ENCODE measurements at regions not wholly inside any gene's neighbourhood (a gene's known extent, or its start where the extent isn't known, plus 50 kb on each side); places are given as distances from the start of the nearest gene placed in this dataset.

GRCh38 chr1:87472716-87473115 is 144.0 kb downstream of the LMO4 start:
- H3K4me3 ChIP-seq (ENCODE audit: low read depth, low read length), result no peak overlapping the region
- H3K27me3 ChIP-seq (ENCODE audit: control insufficient read depth, insufficient read depth, low read length), result no peaks in the 10 kb centered on the region
- no peak overlapping the region for H3K27ac ChIP-seq (ENCODE audit: low read depth, low read length)
- no peaks in the 10 kb centered on the region for H3K9me3 ChIP-seq (ENCODE audit: control insufficient read depth, insufficient read depth, low read length)
- no peaks in the 10 kb centered on the region for H3K36me3 ChIP-seq (ENCODE audit: control insufficient read depth, insufficient read depth, low read length)
- no peak overlapping the region for H3K9ac ChIP-seq (ENCODE audit: low read depth, low read length)
- peaks cover 14% of the 10 kb centered on the region for H3K4me1 ChIP-seq (ENCODE audit: control insufficient read depth, insufficient read depth, low read length)

- no peak overlapping the region for H3K4me3 ChIP-seq (ENCODE audit: low read depth, low read length)
- no peak overlapping the region for H3K9ac ChIP-seq (ENCODE audit: low read depth, low read length)
- no peaks in the 10 kb centered on the region for H3K27me3 ChIP-seq (ENCODE audit: control insufficient read depth, insufficient read depth, low read length)
- H3K4me1 ChIP-seq (ENCODE audit: control insufficient read depth, insufficient read depth, low read length), result peaks cover 14% of the 10 kb centered on the region
- peak overlapping the region; percentile 45 for H3K27ac ChIP-seq (ENCODE audit: low read depth, low read length)
- no peaks in the 10 kb centered on the region for H3K36me3 ChIP-seq (ENCODE audit: control insufficient read depth, insufficient read depth, low read length)
- H3K9me3 ChIP-seq (ENCODE audit: control insufficient read depth, insufficient read depth, low read length), result no peaks in the 10 kb centered on the region
Observed at GRCh38 chr1:87473203-87473661, 144.6 kb downstream of the LMO4 start.

DNA sequence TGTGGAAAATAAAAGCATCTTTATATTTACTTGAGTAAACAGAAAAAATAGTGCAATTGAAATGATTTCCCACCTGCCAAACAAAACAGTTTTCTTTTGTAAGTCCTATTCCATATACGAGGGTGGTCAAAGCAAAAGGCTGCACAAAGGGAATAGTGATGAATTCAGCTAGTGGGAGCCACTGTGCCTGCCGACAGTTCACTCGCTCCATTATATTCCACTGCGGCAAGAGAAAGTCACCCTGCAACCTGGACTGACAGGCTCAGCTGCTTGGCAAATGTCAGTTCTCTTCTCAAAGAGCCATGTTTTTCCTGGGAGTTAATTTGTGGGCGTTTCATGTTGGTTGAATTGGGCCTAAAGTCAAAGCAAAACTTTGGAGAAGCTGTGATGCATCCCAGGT is 145.4 kb downstream of the LMO4 start:
- Histone ChIP-seq H3K4me1 (ENCODE audit: control insufficient read depth, insufficient read depth, low read length) (peaks cover 14% of the 10 kb centered on the region), H3K36me3 (ENCODE audit: control insufficient read depth, insufficient read depth, low read length) (no peaks in the 10 kb centered on the region), H3K27ac (ENCODE audit: low read depth, low read length) (no peak overlapping the region), H3K27me3 (ENCODE audit: control insufficient read depth, insufficient read depth, low read length) (no peaks in the 10 kb centered on the region), H3K9ac (ENCODE audit: low read depth, low read length) (no peak overlapping the region), H3K9me3 (ENCODE audit: control insufficient read depth, insufficient read depth, low read length) (no peaks in the 10 kb centered on the region), H3K4me3 (ENCODE audit: low read depth, low read length) (no peak overlapping the region)

DNA sequence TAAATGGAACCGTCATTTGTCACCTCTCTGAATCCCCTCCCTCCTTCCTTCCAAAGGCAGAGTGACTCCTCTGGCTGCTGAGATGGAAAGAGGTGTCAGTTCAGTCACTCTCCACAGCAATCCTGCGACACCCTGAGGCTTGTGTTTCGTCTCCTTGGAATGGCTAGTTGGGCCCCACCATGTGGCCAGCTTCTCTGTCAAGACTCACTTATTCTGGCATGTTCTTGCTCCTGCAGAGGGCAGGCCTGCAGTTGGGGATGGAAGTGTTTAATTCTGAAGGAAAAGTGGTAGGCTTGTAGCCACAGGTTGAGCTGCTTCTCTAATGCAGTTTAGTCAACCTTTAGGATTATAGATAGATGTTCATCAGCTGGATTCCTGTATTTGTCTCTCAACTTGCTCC is 149.6 kb downstream of the LMO4 start:
- Histone ChIP-seq H3K27ac (ENCODE audit: low read depth, low read length) (no peak overlapping the region), H3K36me3 (ENCODE audit: control insufficient read depth, insufficient read depth, low read length) (no peaks in the 10 kb centered on the region), H3K9ac (ENCODE audit: low read depth, low read length) (no peak overlapping the region), H3K27me3 (ENCODE audit: control insufficient read depth, insufficient read depth, low read length) (no peaks in the 10 kb centered on the region), H3K4me3 (ENCODE audit: low read depth, low read length) (no peak overlapping the region), H3K4me1 (ENCODE audit: control insufficient read depth, insufficient read depth, low read length) (peaks cover 5% of the 10 kb centered on the region), H3K9me3 (ENCODE audit: control insufficient read depth, insufficient read depth, low read length) (no peaks in the 10 kb centered on the region)

GRCh38 chr1:87495147-87495546 is 166.5 kb downstream of the LMO4 start:
- H3K27me3 ChIP-seq (ENCODE audit: control insufficient read depth, insufficient read depth, low read length), result no peaks in the 10 kb centered on the region
- no peaks in the 10 kb centered on the region for H3K4me1 ChIP-seq (ENCODE audit: control insufficient read depth, insufficient read depth, low read length)
- H3K9me3 ChIP-seq (ENCODE audit: control insufficient read depth, insufficient read depth, low read length), result no peaks in the 10 kb centered on the region
- no peak overlapping the region for H3K4me3 ChIP-seq (ENCODE audit: low read depth, low read length)
- no peak overlapping the region for H3K27ac ChIP-seq (ENCODE audit: low read depth, low read length)
- H3K36me3 ChIP-seq (ENCODE audit: control insufficient read depth, insufficient read depth, low read length), result no peaks in the 10 kb centered on the region
- no peak overlapping the region for H3K9ac ChIP-seq (ENCODE audit: low read depth, low read length)

DNA sequence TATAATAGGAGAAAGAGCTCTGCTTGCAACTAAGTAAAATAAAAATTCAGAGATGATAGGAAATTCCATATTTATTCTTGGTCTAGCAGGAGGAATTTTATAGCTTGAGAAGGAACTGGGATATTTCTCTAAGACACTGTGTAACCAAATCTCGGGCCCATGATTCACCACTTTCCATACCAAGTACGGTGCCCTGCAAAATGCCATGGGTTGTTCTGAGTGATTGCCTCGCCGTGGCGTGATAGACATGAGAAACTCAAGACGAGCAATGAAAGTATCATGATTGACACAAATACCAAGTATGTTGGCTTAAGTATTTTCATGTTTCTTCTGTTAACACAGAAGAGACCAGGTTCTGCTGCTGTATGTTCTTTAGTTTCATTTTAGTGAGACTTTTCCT is 167.2 kb downstream of the LMO4 start:
- no peaks in the 10 kb centered on the region for H3K36me3 ChIP-seq (ENCODE audit: control insufficient read depth, insufficient read depth, low read length)
- H3K27me3 ChIP-seq (ENCODE audit: control insufficient read depth, insufficient read depth, low read length), result no peaks in the 10 kb centered on the region
- H3K27ac ChIP-seq (ENCODE audit: low read depth, low read length), result no peak overlapping the region
- no peaks in the 10 kb centered on the region for H3K4me1 ChIP-seq (ENCODE audit: control insufficient read depth, insufficient read depth, low read length)
- H3K4me3 ChIP-seq (ENCODE audit: low read depth, low read length), result no peak overlapping the region
- no peaks in the 10 kb centered on the region for H3K9me3 ChIP-seq (ENCODE audit: control insufficient read depth, insufficient read depth, low read length)
- no peak overlapping the region for H3K9ac ChIP-seq (ENCODE audit: low read depth, low read length)

DNA sequence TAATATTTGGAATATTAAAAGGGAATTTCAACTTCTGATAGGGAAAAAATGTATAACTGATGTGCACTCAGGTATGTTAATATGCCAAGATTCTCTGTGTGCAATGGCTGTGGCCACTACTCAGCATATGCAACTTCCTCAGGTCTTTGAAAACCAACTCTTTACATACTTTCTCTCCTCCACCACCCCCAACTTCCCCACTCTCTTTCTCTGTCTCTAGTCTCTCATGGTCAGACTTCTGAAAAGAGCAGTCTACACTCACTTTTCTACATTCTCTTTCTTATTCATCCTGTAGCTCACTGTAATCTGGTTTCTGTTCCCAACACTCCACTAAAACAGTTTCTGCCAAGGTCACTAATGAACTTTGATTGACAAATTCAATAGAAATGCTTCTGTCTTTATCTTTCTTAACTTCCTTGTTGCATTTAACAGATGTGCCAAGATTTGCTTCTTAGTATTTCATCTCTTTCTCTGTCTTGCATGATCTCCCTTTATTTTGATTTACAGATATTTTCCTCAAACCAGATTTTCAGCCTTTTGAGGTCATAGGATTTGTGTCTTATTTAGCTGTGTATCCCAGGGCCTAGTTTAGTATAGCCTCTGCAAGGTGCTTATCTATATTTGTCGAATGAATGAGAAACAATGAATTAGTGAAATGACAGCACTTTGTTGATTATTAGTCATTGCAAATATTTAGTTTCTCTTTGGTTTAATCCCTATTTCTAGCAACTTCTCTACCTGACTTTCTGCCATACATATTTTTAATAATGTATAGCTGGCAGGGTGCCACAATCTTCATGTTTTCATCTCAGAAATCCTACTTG is 168.9 kb downstream of the LMO4 start:
- H3K9me3 ChIP-seq (ENCODE audit: control insufficient read depth, insufficient read depth, low read length), result no peaks in the 10 kb centered on the region
- no peaks in the 10 kb centered on the region for H3K36me3 ChIP-seq (ENCODE audit: control insufficient read depth, insufficient read depth, low read length)
- no peaks in the 10 kb centered on the region for H3K4me1 ChIP-seq (ENCODE audit: control insufficient read depth, insufficient read depth, low read length)
- no peak overlapping the region for H3K4me3 ChIP-seq (ENCODE audit: low read depth, low read length)
- no peaks in the 10 kb centered on the region for H3K27me3 ChIP-seq (ENCODE audit: control insufficient read depth, insufficient read depth, low read length)
- H3K9ac ChIP-seq (ENCODE audit: low read depth, low read length), result no peak overlapping the region
- no peak overlapping the region for H3K27ac ChIP-seq (ENCODE audit: low read depth, low read length)

DNA sequence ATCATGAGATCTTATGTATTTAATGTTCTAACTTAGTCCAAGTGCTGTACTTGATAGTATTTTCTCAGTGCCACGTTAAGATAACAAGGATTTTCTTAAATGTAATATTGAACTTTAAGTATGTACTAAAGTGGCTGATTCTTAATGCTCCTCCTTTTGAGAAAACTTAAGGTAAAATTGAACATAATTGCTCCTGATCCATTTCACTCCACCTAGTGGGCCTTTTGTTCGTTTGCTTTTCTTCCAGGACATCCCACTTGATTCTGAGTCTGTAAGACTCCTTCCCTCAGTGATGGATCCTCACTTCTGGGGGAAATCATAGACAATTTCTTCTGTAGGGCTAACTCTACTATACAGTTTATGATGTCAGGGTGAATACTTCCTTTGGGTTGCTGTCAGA is 173.1 kb downstream of the LMO4 start:
- H3K27me3 ChIP-seq (ENCODE audit: control insufficient read depth, insufficient read depth, low read length), result no peaks in the 10 kb centered on the region
- H3K36me3 ChIP-seq (ENCODE audit: control insufficient read depth, insufficient read depth, low read length), result no peaks in the 10 kb centered on the region
- no peak overlapping the region for H3K9ac ChIP-seq (ENCODE audit: low read depth, low read length)
- no peaks in the 10 kb centered on the region for H3K9me3 ChIP-seq (ENCODE audit: control insufficient read depth, insufficient read depth, low read length)
- H3K4me1 ChIP-seq (ENCODE audit: control insufficient read depth, insufficient read depth, low read length), result no peaks in the 10 kb centered on the region
- no peak overlapping the region for H3K4me3 ChIP-seq (ENCODE audit: low read depth, low read length)
- H3K27ac ChIP-seq (ENCODE audit: low read depth, low read length), result no peak overlapping the region

DNA sequence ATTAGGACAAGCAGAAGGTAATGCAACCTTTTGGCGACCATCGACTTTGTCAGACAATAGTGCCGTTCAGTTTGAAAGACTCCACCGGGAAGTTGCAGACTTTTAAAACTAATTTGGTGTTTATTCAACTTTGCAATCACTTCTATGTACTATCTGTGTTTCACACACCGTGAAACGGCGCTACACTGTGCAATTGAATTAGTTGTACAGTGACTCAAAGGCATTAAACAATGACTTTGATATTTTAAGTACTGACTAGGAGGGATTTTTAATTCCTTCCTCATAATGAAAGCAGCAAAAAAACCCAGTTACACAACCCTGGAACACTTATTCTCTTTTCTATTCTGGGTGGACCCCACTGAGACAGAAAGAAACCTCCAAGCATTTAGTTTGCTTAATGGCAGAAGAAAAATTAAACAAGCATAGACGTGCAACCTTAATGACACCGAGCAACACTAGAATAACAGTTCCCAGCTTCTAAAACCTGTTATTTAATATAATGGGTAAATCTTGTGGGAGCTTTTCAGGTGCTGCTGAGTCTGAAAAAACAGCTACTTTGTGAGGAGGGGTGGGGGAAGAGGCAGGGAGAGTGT is 176.8 kb downstream of the LMO4 start:
- Histone ChIP-seq H3K4me3 (ENCODE audit: low read depth, low read length) (no peak overlapping the region), H3K4me1 (ENCODE audit: control insufficient read depth, insufficient read depth, low read length) (no peaks in the 10 kb centered on the region), H3K9me3 (ENCODE audit: control insufficient read depth, insufficient read depth, low read length) (no peaks in the 10 kb centered on the region), H3K9ac (ENCODE audit: low read depth, low read length) (no peak overlapping the region), H3K27me3 (ENCODE audit: control insufficient read depth, insufficient read depth, low read length) (no peaks in the 10 kb centered on the region), H3K27ac (ENCODE audit: low read depth, low read length) (no peak overlapping the region), H3K36me3 (ENCODE audit: control insufficient read depth, insufficient read depth, low read length) (no peaks in the 10 kb centered on the region)

GRCh38 chr1:87506147-87506546 is 177.5 kb downstream of the LMO4 start:
- Histone ChIP-seq H3K27ac (ENCODE audit: low read depth, low read length) (no peak overlapping the region), H3K36me3 (ENCODE audit: control insufficient read depth, insufficient read depth, low read length) (no peaks in the 10 kb centered on the region), H3K9me3 (ENCODE audit: control insufficient read depth, insufficient read depth, low read length) (no peaks in the 10 kb centered on the region), H3K9ac (ENCODE audit: low read depth, low read length) (no peak overlapping the region), H3K27me3 (ENCODE audit: control insufficient read depth, insufficient read depth, low read length) (no peaks in the 10 kb centered on the region), H3K4me1 (ENCODE audit: control insufficient read depth, insufficient read depth, low read length) (no peaks in the 10 kb centered on the region), H3K4me3 (ENCODE audit: low read depth, low read length) (no peak overlapping the region)

DNA sequence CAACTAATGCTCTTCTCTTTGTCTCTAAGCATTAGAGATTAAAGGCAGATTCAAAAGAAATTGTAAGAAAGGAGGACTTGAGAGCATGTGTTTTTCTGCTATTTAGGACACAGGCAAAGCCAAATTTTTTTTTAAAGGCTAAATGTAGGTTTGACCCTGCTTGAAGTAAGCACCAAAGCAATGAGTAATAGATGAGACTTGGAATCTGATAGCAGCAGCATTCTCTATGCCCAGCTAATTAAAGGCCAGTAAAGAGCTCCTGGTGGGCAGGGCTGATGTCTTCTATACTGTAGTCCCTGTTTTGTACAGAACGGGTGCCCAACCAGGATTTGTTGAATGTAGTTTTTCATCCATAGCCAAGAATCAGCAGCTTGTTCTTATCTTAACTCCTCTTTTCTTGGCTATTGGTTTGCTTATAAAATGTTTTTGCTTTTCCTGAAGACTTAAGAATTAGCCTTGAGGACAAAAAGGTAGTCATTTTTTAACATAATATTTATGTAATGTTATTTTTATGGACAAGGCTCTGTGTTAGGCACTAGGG is 179.6 kb downstream of the LMO4 start:
- Histone ChIP-seq H3K9me3 (ENCODE audit: control insufficient read depth, insufficient read depth, low read length) (no peaks in the 10 kb centered on the region), H3K27ac (ENCODE audit: low read depth, low read length) (no peak overlapping the region), H3K36me3 (ENCODE audit: control insufficient read depth, insufficient read depth, low read length) (no peaks in the 10 kb centered on the region), H3K27me3 (ENCODE audit: control insufficient read depth, insufficient read depth, low read length) (no peaks in the 10 kb centered on the region), H3K4me1 (ENCODE audit: control insufficient read depth, insufficient read depth, low read length) (peaks cover 7% of the 10 kb centered on the region), H3K9ac (ENCODE audit: low read depth, low read length) (no peak overlapping the region), H3K4me3 (ENCODE audit: low read depth, low read length) (no peak overlapping the region)

Measured in HUES48 (cell line).